A549 (cell line): ENCODE measurements at regions not wholly inside any gene's neighbourhood (a gene's known extent, or its start where the extent isn't known, plus 50 kb on each side); places are given as distances from the start of the nearest gene placed in this dataset.

Source experiments
- HDAC2 ChIP-seq: fragments of 200-600 bp; sonication (generic); IDR thresholded peaks from 2 replicates; pipeline ENCODE4 v1.6.1; 2016
- MYC ChIP-seq: IDR thresholded peaks from 2 replicates; pipeline ENCODE4 v1.6.1; 2012; ENCODE audit warnings: mild to moderate bottlenecking, inconsistent platforms, low read length, improper control_type of control experiment, borderline replicate concordance
- POLR2A ChIP-seq: IDR thresholded peaks from 2 replicates; pipeline ENCODE4 v1.6.1; 2012; ENCODE audit warnings: mild to moderate bottlenecking, low read length
- POLR2AphosphoS2 ChIP-seq: conservative IDR thresholded peaks from 2 replicates; pipeline ENCODE4 v1.6.1; 2012; ENCODE audit warnings: low read length, improper control_type of control experiment, inconsistent platforms
- TP53 ChIP-seq: fragments of 250-450 bp; sonication (Bioruptor Pico); IDR thresholded peaks from 2 replicates; pipeline ENCODE4 v1.5.0; 2021; ENCODE audit warnings: mild to moderate bottlenecking, moderate library complexity
- ZFP36 ChIP-seq: fragments of 450-650 bp; IDR thresholded peaks from 2 replicates; pipeline ENCODE4 v1.6.1; 2014; ENCODE audit warnings: borderline replicate concordance; ENCODE audit not compliant: partially characterized antibody
- TF ChIP-seq, protein P1 (sequence below): fragments of >200 bp; sonication (Bioruptor Twin); formaldehyde crosslinking; IDR thresholded peaks from 3 replicates; pipeline ENCODE4 v1.5.1; 2016
- TF ChIP-seq, protein P2 (sequence below): IDR thresholded peaks from 2 replicates; pipeline ENCODE4 v1.6.1; 2012; ENCODE audit warnings: low read depth, borderline replicate concordance
- TF ChIP-seq, protein P3 (sequence below): IDR thresholded peaks from 2 replicates; pipeline ENCODE4 v1.6.1; 2012

DNA sequence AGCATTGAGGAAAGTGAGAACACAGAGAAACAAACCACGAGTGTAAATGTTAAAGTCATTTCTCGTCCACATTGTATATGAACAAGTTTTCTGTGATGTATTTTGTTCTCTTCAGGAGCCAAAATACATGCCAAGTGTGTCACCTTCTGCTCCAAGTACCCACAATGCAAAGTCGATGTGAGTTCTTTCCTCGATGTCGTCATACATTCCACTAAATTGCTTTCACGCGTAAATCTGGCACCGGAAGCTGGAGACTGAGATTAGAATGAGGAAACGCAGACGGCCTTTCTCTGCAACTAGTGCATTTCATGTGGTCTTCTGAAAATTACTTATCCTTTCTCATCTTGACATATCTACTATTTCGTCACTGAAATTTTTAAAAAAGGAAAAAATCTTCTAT, 118.5 kb upstream of the SALL3 start:
- TF ChIP-seq POLR2A (no peak), ZFP36 (no peak), POLR2AphosphoS2 (no peak), TP53 (CRISPR knock-in tag) (no peak), HDAC2 (no peak), MYC (no peak)
- TF ChIP-seq, protein P1, sequence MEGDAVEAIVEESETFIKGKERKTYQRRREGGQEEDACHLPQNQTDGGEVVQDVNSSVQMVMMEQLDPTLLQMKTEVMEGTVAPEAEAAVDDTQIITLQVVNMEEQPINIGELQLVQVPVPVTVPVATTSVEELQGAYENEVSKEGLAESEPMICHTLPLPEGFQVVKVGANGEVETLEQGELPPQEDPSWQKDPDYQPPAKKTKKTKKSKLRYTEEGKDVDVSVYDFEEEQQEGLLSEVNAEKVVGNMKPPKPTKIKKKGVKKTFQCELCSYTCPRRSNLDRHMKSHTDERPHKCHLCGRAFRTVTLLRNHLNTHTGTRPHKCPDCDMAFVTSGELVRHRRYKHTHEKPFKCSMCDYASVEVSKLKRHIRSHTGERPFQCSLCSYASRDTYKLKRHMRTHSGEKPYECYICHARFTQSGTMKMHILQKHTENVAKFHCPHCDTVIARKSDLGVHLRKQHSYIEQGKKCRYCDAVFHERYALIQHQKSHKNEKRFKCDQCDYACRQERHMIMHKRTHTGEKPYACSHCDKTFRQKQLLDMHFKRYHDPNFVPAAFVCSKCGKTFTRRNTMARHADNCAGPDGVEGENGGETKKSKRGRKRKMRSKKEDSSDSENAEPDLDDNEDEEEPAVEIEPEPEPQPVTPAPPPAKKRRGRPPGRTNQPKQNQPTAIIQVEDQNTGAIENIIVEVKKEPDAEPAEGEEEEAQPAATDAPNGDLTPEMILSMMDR = no peak
- TF ChIP-seq, protein P2, sequence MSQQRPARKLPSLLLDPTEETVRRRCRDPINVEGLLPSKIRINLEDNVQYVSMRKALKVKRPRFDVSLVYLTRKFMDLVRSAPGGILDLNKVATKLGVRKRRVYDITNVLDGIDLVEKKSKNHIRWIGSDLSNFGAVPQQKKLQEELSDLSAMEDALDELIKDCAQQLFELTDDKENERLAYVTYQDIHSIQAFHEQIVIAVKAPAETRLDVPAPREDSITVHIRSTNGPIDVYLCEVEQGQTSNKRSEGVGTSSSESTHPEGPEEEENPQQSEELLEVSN = no peak
- TF ChIP-seq, protein P3, sequence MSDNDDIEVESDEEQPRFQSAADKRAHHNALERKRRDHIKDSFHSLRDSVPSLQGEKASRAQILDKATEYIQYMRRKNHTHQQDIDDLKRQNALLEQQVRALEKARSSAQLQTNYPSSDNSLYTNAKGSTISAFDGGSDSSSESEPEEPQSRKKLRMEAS = no peak
